GM23248 (cell line): ENCODE measurements at regions not wholly inside any gene's neighbourhood (a gene's known extent, or its start where the extent isn't known, plus 50 kb on each side); places are given as distances from the start of the nearest gene placed in this dataset.

ENCODE experiments used
- EZH2 ChIP-seq: fragments of 200-600 bp; sonication (generic); IDR thresholded peaks from 2 replicates; pipeline ENCODE4 v1.6.1; 2018; ENCODE audit warnings: antibody characterized with exemption, mild to moderate bottlenecking; ENCODE audit not compliant: insufficient read depth, poor library complexity, severe bottlenecking
- EZH2phosphoT487 ChIP-seq: fragments of 200-600 bp; sonication (generic); IDR thresholded peaks from 2 replicates; pipeline ENCODE4 v1.6.1; 2018; ENCODE audit warnings: antibody characterized with exemption, moderate library complexity, mild to moderate bottlenecking, low read depth; ENCODE audit not compliant: insufficient read depth

DNA sequence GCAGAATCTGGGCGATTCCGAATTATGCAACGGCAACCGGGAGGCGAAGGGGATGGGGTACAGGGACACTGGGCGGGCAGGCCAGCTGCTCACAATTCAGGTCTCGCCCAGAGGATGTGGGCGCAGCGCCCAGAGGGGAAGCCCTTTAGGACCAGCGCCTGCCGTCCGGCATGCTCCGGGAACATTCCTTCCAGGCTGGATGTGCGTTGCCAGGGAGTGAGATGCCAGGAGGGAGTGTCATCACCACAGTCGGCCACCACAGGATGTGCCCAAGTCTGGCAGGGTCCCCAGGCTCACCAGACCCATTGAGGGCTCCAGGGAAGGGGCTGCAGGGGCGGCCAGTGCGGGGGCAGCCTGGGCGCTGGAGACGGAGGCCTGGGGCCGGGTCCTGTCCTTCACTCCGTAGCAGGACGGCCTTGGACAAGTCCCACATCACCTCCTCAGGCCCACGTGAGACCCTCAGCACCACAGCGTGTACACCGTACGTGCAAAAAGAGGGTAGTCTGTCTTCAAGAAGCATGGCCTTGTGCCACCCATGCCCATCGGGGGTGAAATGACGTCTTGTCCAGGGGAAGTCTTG is 63.9 kb downstream of the FOXL3 start:
- no peak for TF ChIP-seq EZH2
- TF ChIP-seq EZH2phosphoT487, result no peak
